Left kidney (tissue), 1 donor: ENCODE measurements at regions not wholly inside any gene's neighbourhood (a gene's known extent, or its start where the extent isn't known, plus 50 kb on each side); places are given as distances from the start of the nearest gene placed in this dataset.

Experiments
- DNase-seq: peaks from one replicate; pipeline ENCODE4 v3.0.0-alpha.2; 2013

DNA sequence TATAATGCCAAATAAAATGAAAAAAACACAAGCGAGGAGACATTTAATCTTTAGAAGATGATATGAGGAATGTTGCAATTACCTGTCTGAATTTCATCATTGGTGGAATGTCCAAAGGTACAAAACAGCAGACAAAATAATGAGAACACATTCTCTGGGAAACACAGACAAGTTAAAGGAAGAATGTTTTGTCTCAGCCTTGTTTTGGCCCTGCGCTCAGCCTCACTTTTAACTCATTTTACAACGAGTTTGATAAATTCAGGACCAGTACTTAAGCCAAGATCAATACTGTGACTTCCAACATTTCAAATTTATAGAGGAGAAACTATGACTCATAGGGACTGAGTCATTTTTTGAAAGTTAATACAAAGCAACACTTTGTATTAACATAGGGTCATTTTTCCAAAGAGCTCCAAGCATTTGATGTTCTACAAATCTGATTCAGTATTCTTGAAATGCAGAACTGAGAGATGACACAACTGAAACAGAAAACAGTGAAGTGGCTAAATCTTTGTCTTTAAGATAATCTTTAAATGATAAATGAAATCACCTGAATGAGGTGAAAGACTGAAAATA is 833.2 kb upstream of the CHAC2 start:
- no peak for DNase-seq

DNA sequence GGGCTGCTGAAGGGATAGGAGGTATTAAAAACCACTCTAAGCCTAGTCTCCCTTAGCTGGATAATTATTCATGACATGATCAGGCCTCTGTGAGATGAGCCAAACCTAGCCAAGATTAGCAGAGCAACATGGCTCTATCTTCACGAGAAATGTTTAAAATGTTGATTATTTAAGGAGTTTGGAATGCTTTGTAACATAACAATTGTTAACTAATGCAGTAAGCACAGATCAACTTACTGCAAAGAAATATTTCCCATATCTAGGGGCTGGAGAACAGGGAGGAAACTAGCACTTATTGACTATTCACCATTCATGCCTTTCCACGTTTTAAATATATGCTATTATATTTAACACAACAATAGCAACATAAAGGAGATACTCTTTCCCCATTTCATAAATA is 833.7 kb upstream of the CHAC2 start:
- DNase-seq = no peak

DNA sequence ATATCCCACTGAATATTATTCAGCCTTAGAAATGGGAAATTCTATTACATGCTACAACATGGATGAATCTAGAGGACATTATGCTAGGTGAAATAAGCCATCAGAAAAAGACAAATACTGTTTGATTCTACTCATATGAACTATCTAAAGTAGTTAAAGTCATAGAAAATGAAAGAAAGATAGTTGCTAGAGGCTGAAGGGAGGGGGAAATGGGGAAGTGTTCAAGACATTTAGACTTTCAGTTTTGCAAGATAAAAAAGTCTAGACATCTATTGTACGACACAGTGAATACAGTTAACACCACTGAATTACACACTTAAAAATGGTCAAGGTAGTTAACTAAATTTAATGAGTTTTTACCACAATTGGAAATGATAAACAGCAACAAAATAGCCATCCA is 835.9 kb upstream of the CHAC2 start:
- DNase-seq = no peak

DNA sequence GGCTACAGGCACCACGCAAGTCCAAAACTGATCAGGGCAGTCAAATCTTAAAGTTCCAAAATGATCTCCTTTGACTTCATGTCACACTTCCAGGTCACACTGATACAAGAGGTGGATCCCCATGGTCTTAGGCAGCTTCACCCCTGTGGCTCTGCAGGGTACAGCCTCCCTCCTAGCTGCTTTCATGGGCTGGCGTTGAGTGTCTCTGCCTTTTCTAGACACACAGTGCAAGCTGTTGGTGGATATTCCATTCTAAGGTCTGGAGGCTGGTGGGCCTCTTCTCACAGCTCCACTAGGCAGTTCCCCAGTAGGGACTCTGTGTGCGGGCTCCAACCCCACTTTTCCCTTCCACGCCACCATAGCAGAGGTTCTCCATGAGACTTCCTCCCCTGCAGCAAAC is 838.2 kb upstream of the CHAC2 start:
- DNase-seq = no peak

DNA sequence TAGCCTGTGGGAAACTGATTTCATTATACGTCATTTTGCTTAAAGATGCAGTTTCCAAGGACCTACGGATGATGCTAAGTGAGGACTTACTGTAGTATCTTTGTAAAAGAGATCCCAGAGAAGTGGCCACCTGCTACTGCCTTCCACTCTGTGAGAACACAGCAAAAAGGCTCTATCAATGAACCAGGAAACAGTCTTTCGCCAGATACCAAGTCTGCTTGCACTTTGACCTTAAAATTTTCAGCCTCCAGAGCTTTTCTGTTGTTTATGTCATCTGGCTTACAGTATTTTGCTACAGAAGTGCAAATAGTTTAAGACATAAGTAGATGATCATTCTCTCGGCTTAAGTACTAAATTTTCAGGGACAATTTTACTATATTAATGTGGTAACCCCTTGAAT is 847.9 kb upstream of the CHAC2 start:
- DNase-seq = no peak

DNA sequence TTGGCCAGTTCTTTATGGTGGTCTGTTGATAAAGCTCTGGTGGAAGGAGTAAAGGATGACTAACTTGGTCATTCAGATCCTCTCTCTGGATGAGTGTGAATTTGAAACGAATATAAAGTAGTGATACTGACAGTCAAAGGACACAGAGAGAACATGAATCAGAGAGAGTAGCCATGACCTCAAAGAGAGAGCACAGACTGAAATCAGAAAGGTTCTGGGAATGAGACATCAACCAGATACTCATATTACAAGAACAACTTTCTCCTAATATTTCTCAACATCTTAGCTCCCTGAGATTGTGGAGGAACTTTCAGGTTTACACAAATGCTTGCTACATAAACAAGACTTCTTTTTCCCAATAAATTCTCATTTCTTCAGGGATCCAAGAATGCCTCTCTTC is 849.1 kb upstream of the CHAC2 start:
- DNase-seq = no peak

DNA sequence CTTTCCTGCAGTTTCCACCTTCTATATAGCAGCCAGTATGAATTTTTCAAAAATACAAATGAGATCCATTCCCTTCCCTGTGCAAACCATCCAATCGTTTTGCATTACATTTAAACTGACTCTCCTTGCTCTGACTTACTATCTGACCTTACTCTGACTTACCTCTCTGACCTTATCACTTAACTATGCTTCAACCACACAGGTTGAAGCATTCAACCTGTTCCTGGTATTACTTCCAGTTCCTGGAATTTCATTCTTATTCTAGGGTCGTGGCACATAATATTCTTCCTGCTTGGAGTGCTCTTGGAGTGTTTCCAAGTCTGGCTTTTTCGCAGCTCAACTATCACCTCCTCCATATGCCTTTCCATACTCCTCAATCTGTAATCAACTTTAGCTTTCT is 850.6 kb upstream of the CHAC2 start:
- DNase-seq = no peak

DNA sequence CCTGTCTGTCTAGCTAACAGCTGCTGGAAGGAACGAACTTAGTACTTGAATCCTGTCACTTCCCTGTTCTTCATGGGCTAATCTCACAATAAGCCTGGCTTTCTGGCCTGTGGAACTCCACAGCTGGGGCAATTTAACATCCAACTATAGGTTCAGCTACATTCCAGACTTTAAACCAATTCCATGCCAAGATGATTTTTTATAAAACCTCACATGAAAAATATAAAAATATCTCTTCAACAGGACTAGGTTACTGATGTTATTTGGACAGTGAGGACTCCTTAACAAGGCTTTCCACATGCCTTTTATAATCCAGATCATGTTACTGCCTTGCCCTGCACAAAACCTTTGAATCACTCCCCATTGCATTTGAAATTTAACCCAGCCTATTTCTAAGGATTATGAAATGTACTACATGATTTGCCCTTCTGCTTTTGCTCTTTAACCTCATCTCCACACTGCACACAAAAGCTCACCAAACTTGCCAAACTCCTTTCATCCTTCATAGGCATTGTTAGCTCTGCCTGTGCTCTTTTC is 863.2 kb upstream of the CHAC2 start:
- peak; percentile 11 for DNase-seq

DNA sequence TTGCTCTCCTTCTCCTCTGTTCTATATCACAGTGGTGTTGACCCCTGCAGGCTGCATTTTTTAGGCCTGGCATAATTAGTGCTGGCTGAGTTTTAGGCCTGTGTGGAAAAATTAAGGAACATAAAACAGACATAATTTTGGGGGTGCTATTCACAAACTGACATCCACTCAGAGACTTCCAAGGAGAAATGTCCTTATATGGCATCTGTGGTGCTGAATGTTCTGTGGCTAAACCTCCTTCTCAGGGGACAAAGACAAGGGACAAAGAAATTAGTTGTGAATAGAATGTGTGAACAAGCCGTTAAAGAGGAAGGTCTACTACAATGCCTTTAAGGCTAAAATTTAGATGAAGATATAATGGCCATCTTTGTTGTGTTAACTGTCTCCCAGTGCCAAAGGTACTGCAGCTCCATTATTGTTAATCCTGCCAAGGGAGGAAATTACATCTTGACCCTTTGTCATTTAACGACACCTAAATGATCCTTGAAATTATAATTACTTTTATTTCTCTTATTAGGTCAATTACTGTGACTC is 870.0 kb upstream of the CHAC2 start:
- no peak for DNase-seq

DNA sequence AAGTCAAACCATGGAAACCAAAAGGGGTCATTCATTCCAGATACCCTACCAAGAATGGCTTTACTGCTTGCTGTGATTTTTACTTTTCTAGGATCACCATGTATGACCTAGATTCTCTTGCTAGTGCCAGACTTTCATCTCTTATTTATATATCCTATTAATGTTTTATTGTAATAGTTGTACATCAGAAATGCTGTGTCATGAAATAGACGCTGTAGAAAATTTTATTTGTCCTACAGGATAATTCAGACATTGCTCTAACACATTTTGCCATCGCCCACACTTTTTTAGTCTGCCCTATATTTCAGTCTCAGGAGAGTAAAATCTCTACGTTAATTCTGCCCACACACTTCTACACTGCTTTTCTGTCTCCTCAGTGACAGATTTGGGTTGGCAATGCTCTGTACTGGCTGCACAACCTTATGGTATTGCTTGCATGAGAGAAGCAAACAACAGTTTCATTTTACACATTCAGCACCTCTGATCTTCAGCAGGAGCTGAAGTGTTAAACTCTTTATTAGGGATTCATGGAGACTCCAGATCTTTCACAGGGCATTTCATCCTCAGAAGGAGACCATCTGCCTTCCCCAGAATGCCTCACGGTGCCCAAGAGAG is 871.8 kb upstream of the CHAC2 start:
- no peak for DNase-seq

DNA sequence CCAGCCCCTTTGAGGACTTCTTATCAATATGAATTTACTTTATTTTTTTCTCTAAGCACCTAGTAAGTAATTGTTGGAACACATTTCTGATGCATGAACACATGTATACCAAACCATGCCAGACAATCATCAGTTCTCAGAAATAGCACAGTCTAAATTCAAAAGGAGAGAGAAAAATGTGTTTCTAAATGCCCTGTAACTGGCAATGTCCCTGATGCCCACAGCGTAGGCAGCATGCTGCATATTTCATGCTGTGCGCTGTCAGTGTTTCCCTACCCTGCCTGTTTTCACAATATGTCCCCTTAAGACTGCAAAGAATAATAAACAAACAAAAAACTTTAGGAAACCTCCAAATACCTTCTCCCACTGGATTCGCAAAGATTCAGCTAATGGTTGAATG is 881.0 kb upstream of the CHAC2 start:
- no peak for DNase-seq

DNA sequence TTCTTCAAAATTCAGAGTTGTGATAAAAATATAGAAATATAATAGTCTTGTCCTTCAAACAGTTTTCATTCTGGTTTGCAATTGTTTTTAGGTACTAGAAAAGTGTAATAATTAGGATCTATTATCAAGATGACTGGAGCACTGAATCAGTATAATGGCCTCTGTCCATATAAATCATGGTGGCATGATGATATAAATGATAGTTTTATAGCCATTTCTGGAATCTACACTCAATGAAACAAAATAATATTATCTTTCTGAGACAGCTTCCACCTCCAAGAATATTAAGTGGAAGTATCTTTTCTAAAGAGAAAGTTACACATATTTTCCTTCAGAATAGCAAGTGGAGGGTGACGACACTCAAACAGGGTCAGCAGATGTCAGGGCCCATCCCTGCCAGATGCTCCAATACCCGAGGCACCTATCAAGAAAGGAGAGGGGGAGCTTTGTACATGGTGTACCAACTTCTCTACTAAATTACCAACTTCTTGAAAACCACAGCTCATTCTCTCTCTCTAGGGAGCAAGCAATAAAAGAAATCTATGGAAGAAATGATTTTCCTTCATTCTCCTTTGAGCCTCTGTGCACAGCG is 882.7 kb upstream of the CHAC2 start:
- DNase-seq = no peak

DNA sequence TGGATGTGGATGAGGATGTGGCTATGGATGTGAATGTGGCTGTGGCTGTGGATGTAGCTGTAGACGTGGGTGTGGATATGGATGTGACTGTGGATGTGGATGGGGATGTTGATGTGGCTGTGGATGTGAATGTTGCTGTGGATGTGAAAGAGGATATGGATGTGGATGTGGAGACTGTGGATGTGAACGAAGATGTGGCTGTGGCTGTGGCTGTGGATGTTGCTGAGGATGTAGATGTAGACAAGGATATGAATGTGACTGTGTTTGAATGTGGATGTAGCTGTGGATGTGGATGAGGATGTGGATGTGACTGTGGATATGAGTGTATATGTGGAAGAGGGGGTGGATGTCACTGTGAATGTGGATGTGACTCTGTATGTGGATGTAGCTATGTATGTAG is 884.6 kb upstream of the CHAC2 start:
- DNase-seq = no peak

DNA sequence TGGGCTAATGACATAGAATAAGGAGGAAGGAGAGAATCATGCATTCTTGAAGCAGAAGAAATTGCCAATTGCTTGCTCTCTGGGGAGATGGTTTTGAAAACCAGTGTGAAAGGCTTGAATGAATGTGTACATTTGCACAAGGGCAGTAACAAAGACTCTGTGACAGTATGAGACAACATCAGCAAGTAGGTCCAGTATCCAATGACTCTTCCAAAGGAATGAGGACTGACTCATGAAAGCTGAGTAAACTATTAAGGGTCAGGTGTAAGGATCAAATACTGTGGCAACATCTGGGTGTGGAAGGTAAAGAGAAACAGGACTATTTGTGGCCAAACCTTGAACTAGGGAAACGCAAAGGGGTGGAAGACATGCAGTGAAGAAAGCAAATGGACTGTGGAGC is 886.0 kb upstream of the CHAC2 start:
- no peak for DNase-seq

DNA sequence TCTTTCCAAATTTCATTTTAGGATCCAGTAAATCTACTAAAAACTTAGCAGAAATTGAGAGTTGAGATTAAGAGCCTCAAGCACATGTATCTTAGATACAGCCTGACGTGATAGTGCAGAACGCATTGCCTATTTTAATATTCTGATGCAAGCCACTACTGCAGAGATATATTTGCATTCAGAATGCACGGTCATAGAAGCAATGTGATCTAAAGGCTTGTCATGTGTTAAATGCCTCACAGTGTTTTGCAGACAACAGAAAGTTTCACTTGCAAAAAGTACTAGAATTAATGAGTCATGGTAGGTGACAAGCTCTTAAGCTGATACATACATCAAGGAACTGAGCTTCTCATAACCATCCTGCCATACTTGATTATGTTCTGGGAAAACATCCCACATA is 886.7 kb upstream of the CHAC2 start:
- no peak for DNase-seq

DNA sequence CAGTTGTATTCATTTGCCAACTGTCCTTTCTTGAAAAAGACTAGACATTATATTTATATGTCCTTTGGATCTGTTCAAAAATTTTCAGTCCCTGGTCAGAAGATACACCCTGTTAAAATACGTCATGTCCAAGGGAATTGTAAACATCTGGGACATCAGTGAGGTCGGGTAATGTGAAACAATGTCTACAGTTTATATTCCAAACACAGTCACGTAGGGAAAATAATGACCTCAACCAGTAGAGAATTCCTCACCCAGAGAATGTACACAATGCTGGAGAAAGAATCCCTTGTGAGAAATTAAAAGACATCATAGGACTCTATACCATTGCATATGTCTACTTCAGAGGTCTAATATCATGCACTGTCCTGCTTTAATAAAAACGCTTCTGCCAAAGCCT is 888.0 kb upstream of the CHAC2 start:
- no peak for DNase-seq

DNA sequence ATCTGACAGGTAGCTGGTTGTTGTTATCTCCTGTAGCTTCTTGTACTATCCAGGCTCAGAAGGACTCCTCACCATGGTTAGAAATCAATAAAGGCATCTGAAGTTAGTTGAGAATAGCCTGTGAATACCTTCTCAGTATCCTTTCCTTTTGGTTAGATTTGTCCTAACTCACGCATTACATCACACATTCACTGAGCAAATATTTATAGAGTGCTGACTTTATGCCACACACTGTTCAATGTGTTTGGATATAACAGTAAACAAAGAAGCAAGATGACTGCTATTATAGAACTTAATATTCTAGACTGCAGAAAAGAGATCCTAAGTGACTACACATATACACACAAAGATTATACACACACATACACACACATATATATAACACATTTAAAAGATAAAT is 889.9 kb upstream of the CHAC2 start:
- DNase-seq = no peak

DNA sequence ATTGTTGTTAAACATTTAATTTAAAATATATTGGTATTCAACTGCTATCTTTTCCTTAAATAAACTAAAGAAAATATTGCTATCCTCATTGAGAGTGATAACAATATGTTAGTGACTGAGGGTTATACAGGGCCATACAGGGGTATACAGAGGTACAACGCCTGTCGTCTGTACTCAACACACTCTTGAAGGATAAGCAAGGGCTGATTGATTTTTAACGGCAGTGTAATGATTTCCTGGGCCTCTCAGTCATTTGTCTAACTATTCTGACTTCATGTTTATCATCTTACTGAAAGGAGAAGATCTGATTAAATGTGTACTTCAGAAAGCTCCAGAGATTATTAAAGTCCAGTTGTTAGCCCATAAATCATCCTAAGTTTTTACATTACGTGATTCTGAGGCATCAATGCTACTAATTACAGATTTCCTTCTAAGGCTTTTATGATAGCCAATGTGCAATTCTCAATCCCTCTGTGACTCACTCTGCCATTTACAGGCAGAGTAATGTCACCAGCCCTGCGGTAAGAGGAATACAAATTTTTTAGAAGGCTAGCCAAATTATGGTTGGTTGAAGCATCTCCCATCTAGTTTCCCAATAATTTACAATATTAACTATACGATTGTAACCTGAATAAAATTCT is 893.0 kb upstream of the CHAC2 start:
- DNase-seq = no peak

DNA sequence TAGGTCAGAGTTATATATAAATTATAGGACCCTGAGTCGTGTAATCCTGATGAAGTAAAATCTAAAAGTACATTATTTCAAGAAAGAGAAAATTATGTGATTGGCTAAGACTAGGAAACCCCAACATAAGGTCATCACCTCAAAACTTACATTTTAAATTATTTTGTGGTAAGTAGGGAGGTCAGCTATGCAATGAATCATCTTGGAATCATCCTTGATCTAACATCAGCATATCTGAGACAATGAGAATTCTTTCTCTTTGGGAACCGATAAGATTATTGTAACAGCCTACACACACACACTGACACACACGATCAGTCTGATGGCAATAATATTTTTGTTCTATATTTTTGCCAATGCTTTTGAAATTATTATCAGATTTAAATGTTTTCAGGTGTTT is 904.8 kb upstream of the CHAC2 start:
- DNase-seq = no peak

DNA sequence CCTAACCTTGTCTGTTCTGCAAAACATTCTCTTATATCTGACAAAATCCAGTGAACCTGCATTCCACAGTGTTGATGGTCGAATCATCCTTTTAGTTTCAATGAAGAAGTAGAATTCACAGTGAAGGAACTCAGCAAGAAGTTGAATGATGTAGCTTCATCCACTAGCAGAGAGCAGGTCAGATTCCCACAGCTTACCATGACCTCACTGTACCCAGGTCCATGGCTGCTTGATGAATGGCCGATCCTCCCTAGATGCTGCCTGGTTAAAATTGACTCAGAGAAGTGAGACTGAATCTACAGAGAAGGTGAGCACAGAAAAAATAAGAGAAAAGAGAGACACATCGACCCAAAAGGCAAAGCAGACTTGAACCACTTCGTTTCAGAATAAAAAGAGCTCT is 906.0 kb upstream of the CHAC2 start:
- peak; percentile 10 for DNase-seq

DNA sequence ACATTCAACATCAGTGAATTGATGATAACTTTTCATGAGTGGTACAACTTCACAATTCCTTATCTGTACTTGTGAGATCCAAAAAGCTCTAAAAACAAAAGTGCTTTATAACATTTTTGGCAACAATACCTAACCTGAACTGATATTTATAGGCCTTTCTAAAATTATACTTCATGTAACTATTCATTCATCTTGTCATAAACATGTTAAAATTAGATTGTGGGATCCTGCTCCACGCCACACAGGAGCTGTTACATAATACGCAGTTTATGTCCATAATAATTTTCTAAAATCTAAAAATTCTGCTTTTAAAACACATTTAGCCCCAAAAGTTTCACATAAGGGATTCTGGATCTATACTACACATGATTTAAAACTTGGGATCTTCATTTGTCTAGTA is 908.5 kb upstream of the CHAC2 start:
- DNase-seq = no peak

DNA sequence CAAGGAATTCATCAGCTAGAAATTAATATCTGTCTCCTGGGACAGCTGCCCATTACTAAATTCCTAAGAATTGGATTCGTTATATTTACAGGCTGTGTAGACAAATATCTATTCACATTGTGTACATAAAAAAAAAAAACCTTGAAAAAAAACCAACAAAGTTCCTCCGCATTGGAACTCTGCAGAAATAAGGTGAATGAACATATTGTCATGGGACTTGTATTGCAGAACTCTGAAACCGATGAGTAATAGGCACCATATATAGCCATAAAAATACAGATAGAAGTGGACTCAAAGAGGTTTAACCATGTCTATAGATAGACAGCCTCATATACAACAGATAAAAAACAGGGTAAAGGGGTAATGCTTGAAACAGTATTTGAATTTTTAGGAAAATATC is 909.9 kb upstream of the CHAC2 start:
- DNase-seq = no peak

DNA sequence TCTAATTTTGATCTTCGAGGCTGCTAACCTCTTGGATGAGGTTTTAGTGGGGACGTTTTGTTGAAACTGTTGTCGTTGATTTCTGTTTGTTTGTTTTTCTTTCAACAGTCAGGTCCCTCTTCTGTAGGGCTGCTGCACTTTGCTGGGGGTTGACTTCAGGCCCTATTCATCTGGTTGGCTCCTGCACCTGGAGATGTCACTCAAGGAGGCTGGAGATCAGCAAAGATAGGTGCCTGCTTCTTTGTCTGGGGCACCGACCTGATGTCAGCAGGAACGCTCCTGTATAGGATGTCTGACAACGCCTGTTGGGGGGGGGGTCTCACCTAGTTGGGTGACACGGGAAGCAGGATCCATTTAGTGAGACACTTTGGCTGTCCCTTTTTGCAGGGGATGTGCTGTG is 915.6 kb upstream of the CHAC2 start:
- DNase-seq = no peak
